Peyer's patch (tissue), 4 donors: ENCODE measurements at regions not wholly inside any gene's neighbourhood (a gene's known extent, or its start where the extent isn't known, plus 50 kb on each side); places are given as distances from the start of the nearest gene placed in this dataset.

Experiments
- POLR2A ChIP-seq, 2 donors: fragments of 450-650 bp; IDR thresholded peaks; one replicate each; pipeline ENCODE4 v1.5.1; 2017; ENCODE audit warnings: antibody characterized with exemption in 2 of 2, mild to moderate bottlenecking in 2 of 2, moderate library complexity in 2 of 2
- TF ChIP-seq, protein P1 (sequence below), 6 experiments: fragments of 450-650 bp in 4 of 6; fragments of 200-600 bp in 2 of 6; sonication (generic) in 1 of 6; IDR thresholded peaks; one replicate each; pipeline ENCODE4 v1.5.1; 2017 to 2019; ENCODE audit warnings: antibody characterized with exemption in 6 of 6, mild to moderate bottlenecking in 3 of 6, moderate library complexity in 1 of 6

- TF ChIP-seq, protein P1, sequence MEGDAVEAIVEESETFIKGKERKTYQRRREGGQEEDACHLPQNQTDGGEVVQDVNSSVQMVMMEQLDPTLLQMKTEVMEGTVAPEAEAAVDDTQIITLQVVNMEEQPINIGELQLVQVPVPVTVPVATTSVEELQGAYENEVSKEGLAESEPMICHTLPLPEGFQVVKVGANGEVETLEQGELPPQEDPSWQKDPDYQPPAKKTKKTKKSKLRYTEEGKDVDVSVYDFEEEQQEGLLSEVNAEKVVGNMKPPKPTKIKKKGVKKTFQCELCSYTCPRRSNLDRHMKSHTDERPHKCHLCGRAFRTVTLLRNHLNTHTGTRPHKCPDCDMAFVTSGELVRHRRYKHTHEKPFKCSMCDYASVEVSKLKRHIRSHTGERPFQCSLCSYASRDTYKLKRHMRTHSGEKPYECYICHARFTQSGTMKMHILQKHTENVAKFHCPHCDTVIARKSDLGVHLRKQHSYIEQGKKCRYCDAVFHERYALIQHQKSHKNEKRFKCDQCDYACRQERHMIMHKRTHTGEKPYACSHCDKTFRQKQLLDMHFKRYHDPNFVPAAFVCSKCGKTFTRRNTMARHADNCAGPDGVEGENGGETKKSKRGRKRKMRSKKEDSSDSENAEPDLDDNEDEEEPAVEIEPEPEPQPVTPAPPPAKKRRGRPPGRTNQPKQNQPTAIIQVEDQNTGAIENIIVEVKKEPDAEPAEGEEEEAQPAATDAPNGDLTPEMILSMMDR (IDR thresholded peaks at IDR 0.05) = no peak
- TF ChIP-seq POLR2A (IDR thresholded peaks at IDR 0.05) = no peak
These were observed 80.1 kb upstream of the ID4 start for GRCh38 chr6:19757036-19757435.
